ENCODE measurements at regions not wholly inside any gene's neighbourhood (a gene's known extent, or its start where the extent isn't known, plus 50 kb on each side); places are given as distances from the start of the nearest gene placed in this dataset.

DNA sequence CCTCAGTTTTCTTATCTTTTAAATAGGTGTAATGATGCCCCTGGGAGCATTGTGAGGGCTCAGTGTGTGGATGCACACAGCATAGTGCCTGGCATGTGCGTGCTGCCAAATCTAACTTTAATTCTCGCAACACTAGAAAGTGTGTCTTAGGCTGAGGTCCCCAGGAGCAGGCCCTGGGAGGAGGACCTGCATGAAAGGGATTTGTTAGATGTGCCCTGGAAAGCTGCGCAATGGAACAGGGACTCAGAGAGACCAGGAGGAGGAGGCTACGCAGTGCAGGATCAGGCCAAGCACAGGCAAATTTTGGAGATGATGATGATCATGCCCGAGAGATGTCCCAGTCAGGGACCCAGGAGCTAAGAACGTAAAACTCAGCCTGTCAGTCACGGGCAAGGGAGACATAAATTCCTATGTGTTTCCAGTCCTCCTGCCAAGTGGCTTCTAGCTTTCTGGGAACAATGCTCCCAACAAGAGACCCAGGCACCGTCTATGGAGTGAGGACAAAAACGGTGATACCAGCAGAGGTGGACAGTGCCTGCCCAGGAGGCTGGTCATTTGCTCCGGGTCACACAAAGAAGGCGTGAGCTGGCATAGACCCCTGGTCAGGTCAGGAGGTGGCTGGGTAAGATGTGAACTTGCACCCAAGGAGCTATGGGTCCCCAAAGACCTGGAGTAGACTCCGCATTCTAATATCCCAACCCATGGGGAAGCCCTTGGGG is 352.2 kb upstream of the TNRC6C start:
- TF ChIP-seq POLR2AphosphoS5 (IDR thresholded peaks at IDR 0.05; ENCODE audit: low read depth, low read length) (no peak), SIN3A (IDR thresholded peaks at IDR 0.05; ENCODE audit: borderline replicate concordance, insufficient read depth, low read length) (no peak)

Measured in PFSK-1 (cell line).